ENCODE measurements at regions not wholly inside any gene's neighbourhood (a gene's known extent, or its start where the extent isn't known, plus 50 kb on each side); places are given as distances from the start of the nearest gene placed in this dataset.

- H3K4me3 ChIP-seq (ENCODE audit: low read length) = no peak overlapping the region
- WGBS (ENCODE audit: insufficient coverage, insufficient read length) = no CpG with 5 or more reads among the region's 3 CpGs
- no peak overlapping the region for H3K27ac ChIP-seq (ENCODE audit: low read length)
- H3K36me3 ChIP-seq (ENCODE audit: control insufficient read depth, insufficient read depth, low read length) = no peaks in the 10 kb centered on the region
- H3K27me3 ChIP-seq (ENCODE audit: control insufficient read depth, insufficient read depth, low read length) = no peaks in the 10 kb centered on the region
- H3K4me1 ChIP-seq (ENCODE audit: control insufficient read depth, insufficient read depth, low read length) = no peaks in the 10 kb centered on the region
- H3K9me3 ChIP-seq (ENCODE audit: control insufficient read depth, insufficient read depth, low read length) = no peaks in the 10 kb centered on the region
- no peak for DNase-seq (ENCODE audit: low read depth, low spot score)
Measured at GRCh38 chr1:229839800-229840199, 213.8 kb downstream of the URB2 start.

DNA sequence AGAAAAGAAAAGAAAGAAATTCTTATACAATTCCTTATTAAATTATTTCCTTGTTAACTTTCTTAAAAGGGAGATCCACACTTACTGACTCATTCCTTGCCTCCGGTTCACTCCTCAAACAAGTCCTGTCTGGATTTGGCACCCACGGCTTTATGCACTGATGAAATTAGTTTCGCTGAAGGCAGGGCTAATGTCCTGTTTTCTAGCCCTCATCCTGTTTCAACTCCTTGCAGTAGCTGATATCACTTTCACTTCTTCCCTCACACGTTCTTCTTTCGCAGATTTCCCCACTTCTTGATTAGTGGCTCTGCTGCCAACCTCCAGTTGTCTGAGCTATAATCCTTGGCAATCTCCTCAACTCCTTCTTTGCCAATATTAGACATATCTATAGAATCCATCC is 215.2 kb downstream of the URB2 start:
- Histone ChIP-seq H3K27me3 (ENCODE audit: control insufficient read depth, insufficient read depth, low read length) (no peaks in the 10 kb centered on the region), H3K36me3 (ENCODE audit: control insufficient read depth, insufficient read depth, low read length) (no peaks in the 10 kb centered on the region), H3K9me3 (ENCODE audit: control insufficient read depth, insufficient read depth, low read length) (no peaks in the 10 kb centered on the region), H3K4me3 (ENCODE audit: low read length) (no peak overlapping the region), H3K27ac (ENCODE audit: low read length) (no peak overlapping the region), H3K4me1 (ENCODE audit: control insufficient read depth, insufficient read depth, low read length) (no peaks in the 10 kb centered on the region)
- no peak for DNase-seq (ENCODE audit: low read depth, low spot score)
- WGBS (ENCODE audit: insufficient coverage, insufficient read length) = no CpG with 5 or more reads among the region's 5 CpGs

DNA sequence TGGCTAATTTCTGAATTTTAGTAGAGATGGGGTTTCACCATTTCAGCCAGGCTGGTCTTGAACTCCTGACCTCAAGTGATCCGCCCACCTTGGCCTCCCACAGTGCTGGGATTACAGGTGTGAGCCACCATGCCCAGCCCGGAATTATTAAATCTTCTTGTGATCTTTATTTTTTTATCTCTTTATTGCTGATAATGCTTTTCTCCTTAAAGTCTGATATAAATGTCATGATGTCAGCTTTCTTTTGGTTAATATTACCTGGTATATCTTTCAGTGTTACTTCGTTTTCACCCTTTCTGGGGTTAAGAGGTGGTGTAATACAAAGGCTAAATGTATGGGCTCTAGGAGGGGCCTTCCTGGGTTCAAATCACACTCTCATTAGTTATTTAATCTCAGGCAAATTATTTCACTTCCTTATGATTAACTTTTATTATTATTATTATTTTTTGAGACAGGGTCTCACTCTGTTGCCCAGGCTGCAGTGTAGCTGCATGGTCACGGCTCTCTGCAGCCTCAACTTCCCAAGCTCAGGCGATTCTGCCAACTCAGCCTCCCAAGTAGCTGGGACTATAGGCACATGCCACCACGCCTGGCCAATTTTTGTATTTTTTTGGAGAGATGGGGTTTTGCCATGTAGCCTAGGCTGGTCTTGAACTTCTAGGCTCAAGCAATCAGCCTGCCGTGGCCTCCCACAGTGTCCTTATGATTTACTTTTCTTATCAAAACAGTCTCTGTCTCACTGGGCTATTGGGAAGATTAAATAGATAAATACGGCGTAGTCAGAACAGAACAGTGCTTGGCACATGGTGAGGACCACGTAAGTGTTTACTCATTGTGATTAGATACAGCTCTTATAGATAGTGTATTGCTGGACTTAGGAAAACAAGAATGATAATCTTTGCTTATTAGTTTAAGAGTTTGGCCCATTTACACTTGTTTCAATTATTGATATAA is 216.5 kb downstream of the URB2 start:
- H3K27me3 ChIP-seq (ENCODE audit: control insufficient read depth, insufficient read depth, low read length) = no peaks in the 10 kb centered on the region
- no peaks in the 10 kb centered on the region for H3K9me3 ChIP-seq (ENCODE audit: control insufficient read depth, insufficient read depth, low read length)
- no peak overlapping the region for H3K4me3 ChIP-seq (ENCODE audit: low read length)
- no peak overlapping the region for H3K27ac ChIP-seq (ENCODE audit: low read length)
- no peaks in the 10 kb centered on the region for H3K4me1 ChIP-seq (ENCODE audit: control insufficient read depth, insufficient read depth, low read length)
- no peak for DNase-seq (ENCODE audit: low read depth, low spot score)
- H3K36me3 ChIP-seq (ENCODE audit: control insufficient read depth, insufficient read depth, low read length) = no peaks in the 10 kb centered on the region
- WGBS (ENCODE audit: insufficient coverage, insufficient read length) = no CpG with 5 or more reads among the region's 10 CpGs

- H3K9me3 ChIP-seq (ENCODE audit: control insufficient read depth, insufficient read depth, low read length) = no peaks in the 10 kb centered on the region
- H3K36me3 ChIP-seq (ENCODE audit: control insufficient read depth, insufficient read depth, low read length) = no peaks in the 10 kb centered on the region
- no peaks in the 10 kb centered on the region for H3K4me1 ChIP-seq (ENCODE audit: control insufficient read depth, insufficient read depth, low read length)
- no peak overlapping the region for H3K4me3 ChIP-seq (ENCODE audit: low read length)
- WGBS (ENCODE audit: insufficient coverage, insufficient read length) = no CpG with 5 or more reads among the region's 3 CpGs
- H3K27ac ChIP-seq (ENCODE audit: low read length) = no peak overlapping the region
- H3K27me3 ChIP-seq (ENCODE audit: control insufficient read depth, insufficient read depth, low read length) = no peaks in the 10 kb centered on the region
- no peak for DNase-seq (ENCODE audit: low read depth, low spot score)
Measured at GRCh38 chr1:229843627-229844238, 217.7 kb downstream of the URB2 start.

- no peak for DNase-seq (ENCODE audit: low read depth, low spot score)
- WGBS (ENCODE audit: insufficient coverage, insufficient read length) = no CpG with 5 or more reads among the region's 6 CpGs
- Histone ChIP-seq H3K4me1 (ENCODE audit: control insufficient read depth, insufficient read depth, low read length) (no peaks in the 10 kb centered on the region), H3K36me3 (ENCODE audit: control insufficient read depth, insufficient read depth, low read length) (no peaks in the 10 kb centered on the region), H3K4me3 (ENCODE audit: low read length) (no peak overlapping the region), H3K9me3 (ENCODE audit: control insufficient read depth, insufficient read depth, low read length) (no peaks in the 10 kb centered on the region), H3K27ac (ENCODE audit: low read length) (no peak overlapping the region), H3K27me3 (ENCODE audit: control insufficient read depth, insufficient read depth, low read length) (no peaks in the 10 kb centered on the region)
Measured at GRCh38 chr1:229844675-229845074, 218.6 kb downstream of the URB2 start.

DNA sequence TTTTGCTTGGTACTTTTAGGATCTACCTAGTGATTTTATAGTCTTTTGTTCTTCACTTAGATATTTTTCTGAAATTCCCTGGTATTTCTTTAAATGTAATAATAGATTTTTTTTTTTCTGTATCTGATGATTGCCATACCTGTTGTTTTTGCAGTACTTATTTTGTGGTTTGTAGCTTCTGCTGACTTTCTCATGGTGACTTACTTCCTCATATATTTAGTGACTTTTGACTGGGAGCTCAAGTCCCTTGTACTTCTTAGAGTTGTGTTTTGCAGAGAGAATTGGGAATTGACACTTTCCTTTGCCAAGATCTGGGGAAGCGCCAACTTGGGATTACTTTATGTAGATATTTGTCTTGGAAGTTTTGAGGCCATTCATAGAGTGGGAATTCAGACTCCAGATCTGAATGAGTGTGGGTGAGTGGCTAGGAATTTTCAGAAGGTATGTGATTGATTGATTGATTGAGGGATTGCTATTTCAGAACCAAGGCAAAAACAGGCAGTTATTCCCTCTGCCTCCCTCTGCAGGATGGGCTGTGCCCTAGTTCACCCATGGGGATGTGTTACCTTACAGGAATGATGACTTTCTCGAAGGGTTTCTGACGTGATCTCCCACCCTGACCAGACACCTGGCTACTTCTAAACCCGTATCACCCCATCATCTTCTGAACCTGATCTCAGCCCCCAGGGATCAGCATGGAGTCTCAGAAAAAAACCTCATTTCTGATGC is 219.5 kb downstream of the URB2 start:
- no peak overlapping the region for H3K4me3 ChIP-seq (ENCODE audit: low read length)
- no CpG with 5 or more reads among the region's 4 CpGs for WGBS (ENCODE audit: insufficient coverage, insufficient read length)
- H3K36me3 ChIP-seq (ENCODE audit: control insufficient read depth, insufficient read depth, low read length) = no peaks in the 10 kb centered on the region
- H3K9me3 ChIP-seq (ENCODE audit: control insufficient read depth, insufficient read depth, low read length) = no peaks in the 10 kb centered on the region
- DNase-seq (ENCODE audit: low read depth, low spot score) = no peak
- H3K4me1 ChIP-seq (ENCODE audit: control insufficient read depth, insufficient read depth, low read length) = no peaks in the 10 kb centered on the region
- no peaks in the 10 kb centered on the region for H3K27me3 ChIP-seq (ENCODE audit: control insufficient read depth, insufficient read depth, low read length)
- no peak overlapping the region for H3K27ac ChIP-seq (ENCODE audit: low read length)

GRCh38 chr1:229846351-229846750 is 220.3 kb downstream of the URB2 start:
- Histone ChIP-seq H3K4me1 (ENCODE audit: control insufficient read depth, insufficient read depth, low read length) (no peaks in the 10 kb centered on the region), H3K9me3 (ENCODE audit: control insufficient read depth, insufficient read depth, low read length) (no peaks in the 10 kb centered on the region), H3K27me3 (ENCODE audit: control insufficient read depth, insufficient read depth, low read length) (no peaks in the 10 kb centered on the region), H3K36me3 (ENCODE audit: control insufficient read depth, insufficient read depth, low read length) (no peaks in the 10 kb centered on the region), H3K27ac (ENCODE audit: low read length) (no peak overlapping the region), H3K4me3 (ENCODE audit: low read length) (no peak overlapping the region)
- no peak for DNase-seq (ENCODE audit: low read depth, low spot score)
- WGBS (ENCODE audit: insufficient coverage, insufficient read length) = no CpG with 5 or more reads among the region's 5 CpGs

GRCh38 chr1:229848752-229849677 is 218.0 kb upstream of the GALNT2 start:
- no peaks in the 10 kb centered on the region for H3K36me3 ChIP-seq (ENCODE audit: control insufficient read depth, insufficient read depth, low read length)
- no CpG with 5 or more reads among the region's 9 CpGs for WGBS (ENCODE audit: insufficient coverage, insufficient read length)
- no peaks in the 10 kb centered on the region for H3K27me3 ChIP-seq (ENCODE audit: control insufficient read depth, insufficient read depth, low read length)
- no peak for DNase-seq (ENCODE audit: low read depth, low spot score)
- H3K4me1 ChIP-seq (ENCODE audit: control insufficient read depth, insufficient read depth, low read length) = no peaks in the 10 kb centered on the region
- no peaks in the 10 kb centered on the region for H3K9me3 ChIP-seq (ENCODE audit: control insufficient read depth, insufficient read depth, low read length)
- no peak overlapping the region for H3K27ac ChIP-seq (ENCODE audit: low read length)
- H3K4me3 ChIP-seq (ENCODE audit: low read length) = no peak overlapping the region

GRCh38 chr1:229851511-229851910 is 215.5 kb upstream of the GALNT2 start:
- H3K4me1 ChIP-seq (ENCODE audit: control insufficient read depth, insufficient read depth, low read length) = no peaks in the 10 kb centered on the region
- H3K4me3 ChIP-seq (ENCODE audit: low read length) = no peak overlapping the region
- H3K9me3 ChIP-seq (ENCODE audit: control insufficient read depth, insufficient read depth, low read length) = no peaks in the 10 kb centered on the region
- DNase-seq (ENCODE audit: low read depth, low spot score) = no peak
- no peak overlapping the region for H3K27ac ChIP-seq (ENCODE audit: low read length)
- no CpG with 5 or more reads among the region's 6 CpGs for WGBS (ENCODE audit: insufficient coverage, insufficient read length)
- no peaks in the 10 kb centered on the region for H3K27me3 ChIP-seq (ENCODE audit: control insufficient read depth, insufficient read depth, low read length)
- no peaks in the 10 kb centered on the region for H3K36me3 ChIP-seq (ENCODE audit: control insufficient read depth, insufficient read depth, low read length)

- no peaks in the 10 kb centered on the region for H3K4me1 ChIP-seq (ENCODE audit: control insufficient read depth, insufficient read depth, low read length)
- WGBS (ENCODE audit: insufficient coverage, insufficient read length) = no CpG with 5 or more reads among the region's 3 CpGs
- H3K4me3 ChIP-seq (ENCODE audit: low read length) = no peak overlapping the region
- no peaks in the 10 kb centered on the region for H3K36me3 ChIP-seq (ENCODE audit: control insufficient read depth, insufficient read depth, low read length)
- DNase-seq (ENCODE audit: low read depth, low spot score) = no peak
- H3K27ac ChIP-seq (ENCODE audit: low read length) = no peak overlapping the region
- H3K27me3 ChIP-seq (ENCODE audit: control insufficient read depth, insufficient read depth, low read length) = no peaks in the 10 kb centered on the region
- no peaks in the 10 kb centered on the region for H3K9me3 ChIP-seq (ENCODE audit: control insufficient read depth, insufficient read depth, low read length)
Measured at GRCh38 chr1:229853751-229854150, 213.3 kb upstream of the GALNT2 start.
